CD14-positive monocyte (primary cell): ENCODE measurements at regions not wholly inside any gene's neighbourhood (a gene's known extent, or its start where the extent isn't known, plus 50 kb on each side); places are given as distances from the start of the nearest gene placed in this dataset.

Experiments used
- DNase-seq, 3 donors: peaks; one replicate each; pipeline ENCODE4 v3.0.0-alpha.2; 2011 to 2022
- H2AFZ ChIP-seq: 2 replicates; pipeline ENCODE4 v1.6.0; 2012; ENCODE audit warnings: mild to moderate bottlenecking, low read depth, low read length, inconsistent platforms; ENCODE audit not compliant: insufficient read depth, poor library complexity, severe bottlenecking
- H3K27ac ChIP-seq, 2 donors: 1 replicate in 1 of 2; 2 replicates in 1 of 2; pipeline ENCODE4 v1.5.1; 2012 to 2013; ENCODE audit warnings: low read length in 2 of 2, control low read depth in 1 of 2, inconsistent platforms in 1 of 2, low read depth in 1 of 2, mild to moderate bottlenecking in 1 of 2
- H3K27me3 ChIP-seq, 2 donors: one replicate each; pipeline versions ENCODE4 v1.6.0 to v1.6.1; 2011 to 2013; ENCODE audit warnings: low read length in 2 of 2; ENCODE audit not compliant: control insufficient read depth in 2 of 2, insufficient read depth in 2 of 2
- H3K36me3 ChIP-seq, 2 donors: replicated peaks in 1 of 2; 1 replicate in 1 of 2; 2 replicates in 1 of 2; pipeline versions ENCODE4 v1.5.1 to v1.6.1; 2012 to 2013; ENCODE audit warnings: low read length in 2 of 2, control low read depth in 1 of 2, inconsistent platforms in 1 of 2, mild to moderate bottlenecking in 1 of 2; ENCODE audit not compliant: insufficient read depth in 2 of 2, control insufficient read depth in 1 of 2
- H3K4me1 ChIP-seq, 2 donors: 1 replicate in 1 of 2; 2 replicates in 1 of 2; pipeline versions ENCODE4 v1.5.1 to v1.6.1; 2012 to 2013; ENCODE audit warnings: low read length in 2 of 2, control low read depth in 1 of 2, inconsistent platforms in 1 of 2, mild to moderate bottlenecking in 1 of 2, moderate library complexity in 1 of 2; ENCODE audit not compliant: insufficient read depth in 2 of 2, control insufficient read depth in 1 of 2
- H3K4me2 ChIP-seq: replicated peaks from 2 replicates; pipeline ENCODE3; 2012; ENCODE audit warnings: low read length, moderate library complexity, mild to moderate bottlenecking; ENCODE audit not compliant: poor library complexity, severe bottlenecking; ENCODE audit errors: extremely low read depth
- H3K4me3 ChIP-seq, 3 experiments: fragments of 200-600 bp in 1 of 3; sonication (generic) in 1 of 3; replicated peaks in 1 of 3; 1 replicate in 2 of 3; 2 replicates in 1 of 3; pipeline ENCODE4 v1.5.1; 2011 to 2013; ENCODE audit warnings: low read length in 3 of 3, mild to moderate bottlenecking in 3 of 3, control low read depth in 2 of 3, low read depth in 2 of 3, inconsistent platforms in 1 of 3, moderate library complexity in 1 of 3
- H3K79me2 ChIP-seq: 2 replicates; pipeline ENCODE4 v1.6.0; 2012; ENCODE audit warnings: mild to moderate bottlenecking, control low read depth, inconsistent platforms, low read length, moderate library complexity; ENCODE audit not compliant: insufficient read depth
- H3K9ac ChIP-seq: 2 replicates; pipeline ENCODE4 v1.6.0; 2017; ENCODE audit warnings: low read length, mild to moderate bottlenecking; ENCODE audit not compliant: insufficient read depth, poor library complexity, severe bottlenecking
- H3K9me3 ChIP-seq, 2 donors: replicated peaks in 1 of 2; 1 replicate in 1 of 2; 2 replicates in 1 of 2; pipeline versions ENCODE4 v1.5.1 to v1.6.1; 2012 to 2013; ENCODE audit warnings: low read length in 2 of 2, control low read depth in 1 of 2; ENCODE audit not compliant: control insufficient read depth in 1 of 2, insufficient read depth in 1 of 2
- H4K20me1 ChIP-seq: 2 replicates; pipeline ENCODE4 v1.6.0; 2012; ENCODE audit warnings: mild to moderate bottlenecking, low read length, control low read depth, moderate library complexity; ENCODE audit not compliant: insufficient read depth
- H3K27ac Mint-ChIP-seq, 7 donors: one replicate each; pipeline ENCODE4 v1.8.0; 2020; ENCODE audit warnings: mild to moderate bottlenecking in 7 of 7, mixed read lengths in 7 of 7, moderate library complexity in 6 of 7, inconsistent platforms in 2 of 7
- H3K27me3 Mint-ChIP-seq, 3 donors: one replicate each; pipeline ENCODE4 v1.8.0; 2021 to 2022; ENCODE audit warnings: low read depth in 3 of 3, mild to moderate bottlenecking in 3 of 3, mixed read lengths in 3 of 3, moderate library complexity in 3 of 3, inconsistent platforms in 1 of 3
- H3K36me3 Mint-ChIP-seq, 2 donors: one replicate each; pipeline ENCODE4 v1.8.0; 2020; ENCODE audit warnings: mixed read lengths in 2 of 2, inconsistent platforms in 1 of 2, mild to moderate bottlenecking in 1 of 2
- H3K4me1 Mint-ChIP-seq: one replicate; pipeline ENCODE4 v1.8.0; 2020; ENCODE audit warnings: mild to moderate bottlenecking, mixed read lengths
- H3K4me3 Mint-ChIP-seq, 2 donors: one replicate each; pipeline ENCODE4 v1.8.0; 2020; ENCODE audit warnings: mild to moderate bottlenecking in 2 of 2, mixed read lengths in 2 of 2, moderate library complexity in 1 of 2
- H3K9me3 Mint-ChIP-seq, 7 donors: one replicate each; pipeline ENCODE4 v1.8.0; 2020 to 2022; ENCODE audit warnings: mixed read lengths in 7 of 7, mild to moderate bottlenecking in 6 of 7, moderate library complexity in 6 of 7, inconsistent platforms in 2 of 7
- WGBS: methylation state at CpG from one replicate; pipeline ENCODE4 v1.1.5; 2013; ENCODE audit warnings: missing lambda C conversion rate; ENCODE audit not compliant: insufficient coverage; 5-methylcytosine and 5-hydroxymethylcytosine counted together
- intact Hi-C, 2 donors: fragments of 100-400 bp; cut with micrococcal nuclease; formaldehyde crosslinking; loops; one replicate each; pipeline versions ENCODE4 v1.15.0 to v1.15.1; 2023
- TF ChIP-seq, protein P1 (sequence below): fragments of 200-600 bp; IDR thresholded peaks from one replicate; pipeline ENCODE4 v1.8.0; 2022; ENCODE audit warnings: antibody characterized with exemption, mild to moderate bottlenecking

DNA sequence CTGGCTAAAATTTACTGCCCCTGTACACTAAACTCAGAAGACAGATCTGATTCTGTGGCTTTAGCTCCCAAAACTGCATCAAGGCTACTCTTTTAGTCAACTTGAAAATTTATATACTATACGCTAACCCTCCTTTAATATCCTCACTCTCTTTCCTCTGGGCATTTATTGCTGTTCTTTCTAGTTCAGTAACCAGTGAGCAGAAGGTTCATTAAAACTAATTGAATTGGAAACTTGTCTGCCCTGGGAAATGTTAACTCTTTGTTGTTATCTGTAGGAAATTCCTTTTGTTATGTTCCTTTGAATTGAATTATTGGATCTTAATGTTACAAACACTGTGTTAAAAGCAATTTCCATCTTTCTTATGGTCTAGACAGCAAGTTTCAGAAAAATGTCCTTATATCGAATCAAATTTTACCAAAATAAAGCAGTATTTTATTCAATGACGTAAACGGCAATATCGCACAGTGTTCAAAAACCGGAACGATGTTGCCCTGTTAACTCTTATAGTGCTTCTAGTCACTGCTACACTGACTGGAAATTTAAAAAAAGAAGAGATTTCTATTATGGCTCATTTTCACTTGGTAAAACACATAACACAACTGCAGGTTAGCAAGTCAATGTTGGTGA is 168.3 kb downstream of the NR4A2 start:
- Histone ChIP-seq H3K4me2 (no peak overlapping the region), H3K36me3 (no peaks in the 10 kb centered on the region), H3K27me3 (no peaks in the 10 kb centered on the region), H2AFZ (no peak overlapping the region), H3K4me3 (no peak overlapping the region), H3K27ac (no peak overlapping the region), H3K79me2 (no peaks in the 10 kb centered on the region), H3K9ac (no peak overlapping the region), H3K9me3 (no peaks in the 10 kb centered on the region), H3K4me1 (no peaks in the 10 kb centered on the region), H4K20me1 (no peaks in the 10 kb centered on the region)
- WGBS = 100% methylated on average over 3 of the region's 7 CpGs
- H3K27ac Mint-ChIP-seq = no peak overlapping the region
- TF ChIP-seq, protein P1, sequence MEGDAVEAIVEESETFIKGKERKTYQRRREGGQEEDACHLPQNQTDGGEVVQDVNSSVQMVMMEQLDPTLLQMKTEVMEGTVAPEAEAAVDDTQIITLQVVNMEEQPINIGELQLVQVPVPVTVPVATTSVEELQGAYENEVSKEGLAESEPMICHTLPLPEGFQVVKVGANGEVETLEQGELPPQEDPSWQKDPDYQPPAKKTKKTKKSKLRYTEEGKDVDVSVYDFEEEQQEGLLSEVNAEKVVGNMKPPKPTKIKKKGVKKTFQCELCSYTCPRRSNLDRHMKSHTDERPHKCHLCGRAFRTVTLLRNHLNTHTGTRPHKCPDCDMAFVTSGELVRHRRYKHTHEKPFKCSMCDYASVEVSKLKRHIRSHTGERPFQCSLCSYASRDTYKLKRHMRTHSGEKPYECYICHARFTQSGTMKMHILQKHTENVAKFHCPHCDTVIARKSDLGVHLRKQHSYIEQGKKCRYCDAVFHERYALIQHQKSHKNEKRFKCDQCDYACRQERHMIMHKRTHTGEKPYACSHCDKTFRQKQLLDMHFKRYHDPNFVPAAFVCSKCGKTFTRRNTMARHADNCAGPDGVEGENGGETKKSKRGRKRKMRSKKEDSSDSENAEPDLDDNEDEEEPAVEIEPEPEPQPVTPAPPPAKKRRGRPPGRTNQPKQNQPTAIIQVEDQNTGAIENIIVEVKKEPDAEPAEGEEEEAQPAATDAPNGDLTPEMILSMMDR = no peak
- no peaks in the 10 kb centered on the region for H3K36me3 Mint-ChIP-seq
- H3K27me3 Mint-ChIP-seq = no peaks in the 10 kb centered on the region
- DNase-seq = no peak
- intact Hi-C loops = no loop called here
- H3K4me3 Mint-ChIP-seq = no peak overlapping the region
- H3K9me3 Mint-ChIP-seq = peaks cover 0 to 1% (median 0%) of the 10 kb centered on the region in 7 donors
- H3K4me1 Mint-ChIP-seq = no peaks in the 10 kb centered on the region

DNA sequence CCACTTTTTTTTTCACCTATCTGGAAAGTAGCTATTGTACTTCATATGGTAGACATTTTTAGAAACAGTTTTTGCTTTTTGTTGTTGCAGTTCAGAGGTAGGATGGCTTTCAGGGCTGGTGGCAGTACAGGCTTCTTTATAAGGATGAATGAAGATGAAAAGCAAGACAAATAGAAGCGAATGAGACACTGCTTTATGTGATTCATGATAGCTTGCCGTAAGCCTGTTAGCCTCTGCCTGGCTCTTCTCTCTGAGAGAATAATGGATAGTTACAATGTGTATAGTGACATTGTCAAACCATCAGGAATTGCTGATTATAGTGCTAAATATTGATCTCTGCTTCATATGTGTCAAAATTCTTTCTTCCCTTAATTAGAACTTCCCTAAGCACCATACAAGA is 173.7 kb downstream of the NR4A2 start:
- 86% methylated on average over 1 of the region's 2 CpGs for WGBS
- intact Hi-C loops = no loop called here
- Histone ChIP-seq H3K4me3 (no peak overlapping the region), H3K36me3 (no peaks in the 10 kb centered on the region), H2AFZ (no peak overlapping the region), H3K4me2 (no peak overlapping the region), H3K4me1 (no peaks in the 10 kb centered on the region), H3K9ac (no peak overlapping the region), H3K27me3 (no peaks in the 10 kb centered on the region), H3K9me3 (no peaks in the 10 kb centered on the region), H3K27ac (no peak overlapping the region), H3K79me2 (no peaks in the 10 kb centered on the region), H4K20me1 (no peaks in the 10 kb centered on the region)
- H3K4me1 Mint-ChIP-seq = no peaks in the 10 kb centered on the region
- no peak overlapping the region for H3K27ac Mint-ChIP-seq
- TF ChIP-seq, protein P1 = no peak
- H3K36me3 Mint-ChIP-seq = no peaks in the 10 kb centered on the region
- H3K27me3 Mint-ChIP-seq = no peaks in the 10 kb centered on the region
- H3K4me3 Mint-ChIP-seq = no peak overlapping the region
- peaks cover 0 to 1% (median 0%) of the 10 kb centered on the region in 7 donors for H3K9me3 Mint-ChIP-seq
- no peak for DNase-seq
